ENCODE measurements at regions not wholly inside any gene's neighbourhood (a gene's known extent, or its start where the extent isn't known, plus 50 kb on each side); places are given as distances from the start of the nearest gene placed in this dataset.

- Histone ChIP-seq H3K4me2 (no peak overlapping the region), H3K36me3 (ENCODE audit: low read depth) (no peaks in the 10 kb centered on the region), H3K27ac (no peak overlapping the region), H4K20me1 (ENCODE audit: insufficient read depth) (no peaks in the 10 kb centered on the region), H3K4me1 (replicated peaks; ENCODE audit: insufficient read depth) (peaks cover 3% of the 10 kb centered on the region; the same call in 1 of the 2 replicates), H3F3A (ENCODE audit: insufficient read depth, low read depth) (no peaks in the 10 kb centered on the region), H2AFZ (no peak overlapping the region), H3K9me2 (ENCODE audit: insufficient read depth) (no peaks in the 10 kb centered on the region), H3K4me3 (no peak overlapping the region), H3K27me3 (ENCODE audit: insufficient read depth, low read depth) (no peaks in the 10 kb centered on the region), H3K79me2 (ENCODE audit: low read depth) (no peaks in the 10 kb centered on the region), H3K9me3 (ENCODE audit: insufficient read depth, low read depth) (no peaks in the 10 kb centered on the region)
- no peak for DNase-seq
- no peak for TF ChIP-seq EZH2 (IDR thresholded peaks at IDR 0.05; ENCODE audit: low read depth)
- TF ChIP-seq, protein P1, sequence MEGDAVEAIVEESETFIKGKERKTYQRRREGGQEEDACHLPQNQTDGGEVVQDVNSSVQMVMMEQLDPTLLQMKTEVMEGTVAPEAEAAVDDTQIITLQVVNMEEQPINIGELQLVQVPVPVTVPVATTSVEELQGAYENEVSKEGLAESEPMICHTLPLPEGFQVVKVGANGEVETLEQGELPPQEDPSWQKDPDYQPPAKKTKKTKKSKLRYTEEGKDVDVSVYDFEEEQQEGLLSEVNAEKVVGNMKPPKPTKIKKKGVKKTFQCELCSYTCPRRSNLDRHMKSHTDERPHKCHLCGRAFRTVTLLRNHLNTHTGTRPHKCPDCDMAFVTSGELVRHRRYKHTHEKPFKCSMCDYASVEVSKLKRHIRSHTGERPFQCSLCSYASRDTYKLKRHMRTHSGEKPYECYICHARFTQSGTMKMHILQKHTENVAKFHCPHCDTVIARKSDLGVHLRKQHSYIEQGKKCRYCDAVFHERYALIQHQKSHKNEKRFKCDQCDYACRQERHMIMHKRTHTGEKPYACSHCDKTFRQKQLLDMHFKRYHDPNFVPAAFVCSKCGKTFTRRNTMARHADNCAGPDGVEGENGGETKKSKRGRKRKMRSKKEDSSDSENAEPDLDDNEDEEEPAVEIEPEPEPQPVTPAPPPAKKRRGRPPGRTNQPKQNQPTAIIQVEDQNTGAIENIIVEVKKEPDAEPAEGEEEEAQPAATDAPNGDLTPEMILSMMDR (conservative IDR thresholded peaks at IDR 0.05): no peak
- ChIA-PET POLR2A (ENCODE audit: unreplicated experiment) (no interaction called here), CTCF (no interaction called here)
- no TSS peak for BruUV-seq (replicated peaks)
- intact Hi-C loops (cut with micrococcal nuclease; ENCODE audit: unreplicated experiment): no loop called here
These were observed 57.7 kb downstream of the TTC32 start for GRCh38 chr2:19843992-19844515.

DNA sequence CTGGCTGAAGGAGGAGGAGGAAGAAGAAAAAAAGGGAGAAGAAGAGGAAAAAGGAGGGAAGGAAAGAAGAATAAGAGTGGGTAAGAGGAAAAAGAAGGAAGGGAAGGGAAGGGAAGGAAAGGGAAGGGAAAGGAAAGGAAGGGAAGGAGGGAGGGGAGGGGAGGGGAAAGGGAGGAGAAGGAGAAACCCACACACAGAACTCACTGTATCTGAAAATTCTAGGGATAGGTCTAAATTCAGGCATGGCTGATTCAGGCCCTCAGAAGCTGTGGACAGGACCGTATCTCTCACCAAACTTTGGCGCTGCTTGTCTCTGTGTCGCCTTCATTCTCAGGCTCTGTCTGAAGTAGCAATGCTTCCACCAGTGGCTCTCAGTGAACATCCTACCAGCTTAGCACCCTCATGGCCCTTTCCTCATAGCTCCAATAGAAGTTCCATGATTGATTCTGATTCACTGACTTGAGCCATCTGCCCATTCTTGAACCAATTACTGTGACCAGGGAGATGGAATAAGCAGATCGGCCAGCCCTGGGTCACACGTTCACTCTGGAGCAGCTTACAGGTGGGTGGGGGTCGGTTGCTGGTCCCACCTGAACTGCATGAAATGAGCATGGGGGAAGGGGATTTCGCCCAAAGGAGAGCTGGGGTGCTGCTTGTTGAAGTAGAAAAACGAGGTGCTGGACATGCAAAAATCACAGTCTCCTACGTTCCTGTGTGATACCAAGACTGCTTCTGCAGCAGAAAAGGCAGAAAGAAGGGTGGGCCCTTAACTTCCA lies 59.7 kb downstream of the TTC32 start:
- no peaks in the 10 kb centered on the region for H3K27me3 ChIP-seq (ENCODE audit: insufficient read depth, low read depth)
- intact Hi-C loops (cut with micrococcal nuclease; ENCODE audit: unreplicated experiment): no loop called here
- CTCF ChIA-PET: no interaction called here

GRCh38 chr2:19839438-19839837 lies 62.3 kb downstream of the TTC32 start:
- Histone ChIP-seq H4K20me1 (ENCODE audit: insufficient read depth) (no peaks in the 10 kb centered on the region), H2AFZ (no peak overlapping the region), H3K27me3 (ENCODE audit: insufficient read depth, low read depth) (no peaks in the 10 kb centered on the region), H3F3A (ENCODE audit: insufficient read depth, low read depth) (no peaks in the 10 kb centered on the region), H3K36me3 (ENCODE audit: low read depth) (no peaks in the 10 kb centered on the region), H3K4me2 (no peak overlapping the region), H3K9me2 (ENCODE audit: insufficient read depth) (no peaks in the 10 kb centered on the region), H3K27ac (no peak overlapping the region), H3K79me2 (ENCODE audit: low read depth) (no peaks in the 10 kb centered on the region), H3K4me1 (replicated peaks; ENCODE audit: insufficient read depth) (no peaks in the 10 kb centered on the region), H3K4me3 (no peak overlapping the region), H3K9me3 (ENCODE audit: insufficient read depth, low read depth) (no peaks in the 10 kb centered on the region)
- TF ChIP-seq EZH2 (IDR thresholded peaks at IDR 0.05; ENCODE audit: low read depth): no peak
- TF ChIP-seq, protein P1 (conservative IDR thresholded peaks at IDR 0.05): no peak
- POLR2A ChIA-PET (ENCODE audit: unreplicated experiment): no interaction called here
- DNase-seq: no peak
- BruUV-seq (replicated peaks): no TSS peak
- intact Hi-C loops (cut with micrococcal nuclease; ENCODE audit: unreplicated experiment): no loop called here
- CTCF ChIA-PET: no interaction called here

More for the DNA sequence above, 59.7 kb downstream of the TTC32 start:
- H4K20me1 ChIP-seq (ENCODE audit: insufficient read depth): no peaks in the 10 kb centered on the region
- POLR2A ChIA-PET (ENCODE audit: unreplicated experiment): no interaction called here
- no peak for DNase-seq
- no peak for TF ChIP-seq EZH2 (IDR thresholded peaks at IDR 0.05; ENCODE audit: low read depth)
- TF ChIP-seq, protein P1 (conservative IDR thresholded peaks at IDR 0.05): no peak
- H3K36me3 ChIP-seq (ENCODE audit: low read depth): no peaks in the 10 kb centered on the region
- H2AFZ ChIP-seq: no peak overlapping the region
- no peak overlapping the region for H3K27ac ChIP-seq
- no peaks in the 10 kb centered on the region for H3F3A ChIP-seq (ENCODE audit: insufficient read depth, low read depth)
- H3K4me2 ChIP-seq: no peak overlapping the region
- H3K79me2 ChIP-seq (ENCODE audit: low read depth): no peaks in the 10 kb centered on the region
- no TSS peak for BruUV-seq (replicated peaks)
- peaks cover 3% of the 10 kb centered on the region; the same call in 1 of the 2 replicates for H3K4me1 ChIP-seq (replicated peaks; ENCODE audit: insufficient read depth)
- H3K9me3 ChIP-seq (ENCODE audit: insufficient read depth, low read depth): no peaks in the 10 kb centered on the region
- no peak overlapping the region for H3K4me3 ChIP-seq
- no peaks in the 10 kb centered on the region for H3K9me2 ChIP-seq (ENCODE audit: insufficient read depth)
